MM.1S (cell line): ENCODE measurements at regions not wholly inside any gene's neighbourhood (a gene's known extent, or its start where the extent isn't known, plus 50 kb on each side); places are given as distances from the start of the nearest gene placed in this dataset.

Source experiments
- DNase-seq: peaks from one replicate; pipeline ENCODE4 v3.0.0-alpha.2; 2015
- H2AFZ ChIP-seq: fragments of 300-600 bp; sonication (generic); 2 replicates; pipeline ENCODE4 v1.6.0; 2016; ENCODE audit warnings: antibody characterized with exemption, low read length
- H3F3A ChIP-seq: fragments of 300-600 bp; sonication (generic); 2 replicates; pipeline ENCODE4 v1.6.1; 2016; ENCODE audit warnings: mild to moderate bottlenecking, antibody characterized with exemption, low read length, moderate library complexity, mixed read lengths; ENCODE audit not compliant: insufficient read depth
- H3K27ac ChIP-seq: fragments of 300-600 bp; sonication (generic); 2 replicates; pipeline ENCODE4 v1.5.1; 2016; ENCODE audit warnings: mild to moderate bottlenecking, low read length
- H3K27me3 ChIP-seq: fragments of 300-600 bp; sonication (generic); replicated peaks from 2 replicates; pipeline ENCODE4 v1.6.0; 2016; ENCODE audit warnings: low read length; ENCODE audit not compliant: insufficient read depth
- H3K36me3 ChIP-seq: fragments of 300-600 bp; sonication (generic); replicated peaks from 2 replicates; pipeline ENCODE4 v1.6.1; 2016; ENCODE audit warnings: mild to moderate bottlenecking, low read length, mixed read lengths; ENCODE audit not compliant: insufficient read depth
- H3K4me1 ChIP-seq: fragments of 300-600 bp; sonication (generic); 2 replicates; pipeline ENCODE4 v1.6.1; 2016; ENCODE audit warnings: low read length, mixed read lengths
- H3K4me2 ChIP-seq: fragments of 300-600 bp; sonication (generic); 2 replicates; pipeline ENCODE4 v1.6.0; 2016; ENCODE audit warnings: low read depth, low read length
- H3K4me3 ChIP-seq: fragments of 300-600 bp; sonication (generic); 2 replicates; pipeline ENCODE4 v1.5.1; 2016; ENCODE audit warnings: low read length, mixed read lengths
- H3K79me2 ChIP-seq: fragments of 300-600 bp; sonication (generic); 2 replicates; pipeline ENCODE4 v1.6.1; 2016; ENCODE audit warnings: mixed run types, low read length, mixed read lengths
- H3K9ac ChIP-seq: fragments of 300-600 bp; sonication (generic); 2 replicates; pipeline ENCODE4 v1.6.1; 2016; ENCODE audit warnings: low read length, mixed read lengths
- H3K9me2 ChIP-seq: fragments of 300-600 bp; sonication (generic); replicated peaks from 2 replicates; pipeline ENCODE4 v1.6.1; 2016; ENCODE audit warnings: mild to moderate bottlenecking, low read length, mixed read lengths; ENCODE audit not compliant: insufficient read depth
- H3K9me3 ChIP-seq: fragments of 300-600 bp; sonication (generic); replicated peaks from 2 replicates; pipeline ENCODE4 v1.6.1; 2016; ENCODE audit warnings: mild to moderate bottlenecking, low read length, mixed read lengths; ENCODE audit not compliant: insufficient read depth
- H4K20me1 ChIP-seq: fragments of 300-600 bp; sonication (generic); 2 replicates; pipeline ENCODE4 v1.6.1; 2016; ENCODE audit warnings: mild to moderate bottlenecking, low read length, moderate library complexity, mixed read lengths; ENCODE audit not compliant: insufficient read depth
- CTCF ChIP-seq: fragments of 300-600 bp; sonication (generic); IDR thresholded peaks from 2 replicates; pipeline ENCODE4 v1.5.1; 2016; ENCODE audit warnings: antibody characterized with exemption, low read length, mixed read lengths
- EZH2 ChIP-seq: fragments of 300-600 bp; sonication (generic); optimal IDR thresholded peaks from 2 replicates; pipeline ENCODE3; 2017; ENCODE audit warnings: low read depth, mild to moderate bottlenecking, antibody characterized with exemption, low read length, mixed read lengths
- EZH2phosphoT487 ChIP-seq: fragments of 300-600 bp; sonication (generic); IDR thresholded peaks from 2 replicates; pipeline ENCODE4 v1.6.1; 2018; ENCODE audit warnings: antibody characterized with exemption, low read length

DNA sequence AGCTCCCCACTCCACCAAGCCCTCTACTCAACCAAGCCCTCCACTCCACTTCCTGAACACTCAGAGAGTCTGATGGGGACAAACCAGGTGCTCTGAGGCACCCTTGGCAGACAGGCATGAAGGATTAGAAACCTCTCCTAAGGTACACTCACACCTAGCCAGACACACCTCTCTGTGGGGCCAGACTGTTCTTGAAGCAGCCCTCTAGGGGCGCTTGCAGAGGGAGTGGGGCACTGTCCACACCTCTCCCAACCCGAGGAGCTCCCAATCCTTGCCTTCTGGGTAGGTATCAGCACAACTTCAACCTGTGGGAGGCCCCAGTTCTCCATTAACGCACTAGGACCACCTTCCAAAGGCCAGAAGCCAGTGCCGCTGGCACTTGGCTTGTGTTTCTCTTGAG, 108.7 kb upstream of the VSTM2B start:
- H3F3A ChIP-seq = no peaks in the 10 kb centered on the region
- H3K9me3 ChIP-seq = no peaks in the 10 kb centered on the region
- no peaks in the 10 kb centered on the region for H3K9me2 ChIP-seq
- H3K27ac ChIP-seq = no peak overlapping the region
- H2AFZ ChIP-seq = no peak overlapping the region
- no peaks in the 10 kb centered on the region for H3K79me2 ChIP-seq
- TF ChIP-seq EZH2phosphoT487 (no peak), EZH2 (no peak), CTCF (no peak)
- H3K9ac ChIP-seq = no peak overlapping the region
- peaks cover 10% of the 10 kb centered on the region for H3K27me3 ChIP-seq
- H3K4me2 ChIP-seq = no peak overlapping the region
- no peaks in the 10 kb centered on the region for H3K4me1 ChIP-seq
- H4K20me1 ChIP-seq = no peaks in the 10 kb centered on the region
- no peak overlapping the region for H3K4me3 ChIP-seq
- no peak for DNase-seq
- no peaks in the 10 kb centered on the region for H3K36me3 ChIP-seq

GRCh38 chr19:29418201-29418600, 107.6 kb upstream of the VSTM2B start:
- Histone ChIP-seq H3K27ac (no peak overlapping the region), H3K79me2 (no peaks in the 10 kb centered on the region), H3K36me3 (no peaks in the 10 kb centered on the region), H3K9me2 (no peaks in the 10 kb centered on the region), H2AFZ (no peak overlapping the region), H3K27me3 (peaks cover 8% of the 10 kb centered on the region; the same call in 1 of the 2 replicates), H4K20me1 (no peaks in the 10 kb centered on the region), H3K4me3 (no peak overlapping the region), H3K9me3 (no peaks in the 10 kb centered on the region), H3K4me2 (no peak overlapping the region), H3K4me1 (no peaks in the 10 kb centered on the region), H3F3A (no peaks in the 10 kb centered on the region), H3K9ac (no peak overlapping the region)
- no peak for DNase-seq
- TF ChIP-seq CTCF (no peak), EZH2phosphoT487 (no peak), EZH2 (no peak)

DNA sequence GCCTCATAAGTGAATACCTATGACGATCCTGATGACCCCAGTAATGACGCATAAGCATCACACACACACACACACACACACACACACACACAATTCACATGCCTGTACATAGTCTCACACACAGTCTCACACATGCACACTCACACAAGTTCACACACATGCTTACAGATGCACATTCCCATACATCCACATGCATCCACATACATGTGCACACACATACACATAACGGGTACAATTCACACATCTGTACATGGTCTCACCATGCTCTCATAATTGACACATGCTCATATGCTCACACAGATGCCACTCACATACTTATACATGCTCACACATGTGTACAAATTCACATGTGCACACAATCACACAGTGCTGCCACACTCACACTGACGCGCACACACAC, 105.7 kb upstream of the VSTM2B start:
- no peaks in the 10 kb centered on the region for H4K20me1 ChIP-seq
- peaks cover 4% of the 10 kb centered on the region; the same call in 1 of the 2 replicates for H3K27me3 ChIP-seq
- H3K9me2 ChIP-seq = no peaks in the 10 kb centered on the region
- no peak overlapping the region for H3K4me3 ChIP-seq
- no peak for TF ChIP-seq CTCF
- no peak for TF ChIP-seq EZH2phosphoT487
- TF ChIP-seq EZH2 = no peak
- H3K79me2 ChIP-seq = no peaks in the 10 kb centered on the region
- H3K4me2 ChIP-seq = no peak overlapping the region
- no peak for DNase-seq
- no peaks in the 10 kb centered on the region for H3F3A ChIP-seq
- no peaks in the 10 kb centered on the region for H3K9me3 ChIP-seq
- no peak overlapping the region for H2AFZ ChIP-seq
- no peak overlapping the region for H3K27ac ChIP-seq
- no peak overlapping the region for H3K9ac ChIP-seq
- no peaks in the 10 kb centered on the region for H3K4me1 ChIP-seq
- no peaks in the 10 kb centered on the region for H3K36me3 ChIP-seq
